Caco-2 (cell line): ENCODE measurements at regions not wholly inside any gene's neighbourhood (a gene's known extent, or its start where the extent isn't known, plus 50 kb on each side); places are given as distances from the start of the nearest gene placed in this dataset.

Experiments used
- BruUV-seq: library from RNA; stranded (reverse); fragments of 400-500 nt; replicated peaks from 2 replicates; lab custom pipeline; 2021; lab: Mats Ljungman, UMichigan
- CTCF ChIA-PET: fragments of 300-600 bp; sonication (Branson Sonifier 250); formaldehyde crosslinking; loops from one replicate; lab custom pipeline; 2022; ENCODE audit warnings: antibody characterized with exemption; lab: Charles Lee
- POLR2A ChIA-PET: fragments of 300-600 bp; sonication (Branson Sonifier 250); formaldehyde crosslinking; loops from one replicate; lab custom pipeline; 2022; ENCODE audit warnings: antibody characterized with exemption; lab: Charles Lee
- DNase-seq, 2 experiments: peaks; one replicate each; pipeline versions ENCODE4 v3.0.0 to v3.0.0-alpha.2; 2020 to 2022
- H3K27me3 ChIP-seq: replicated peaks from 2 replicates; pipeline ENCODE4 v1.6.0; 2011; ENCODE audit warnings: low read length; ENCODE audit not compliant: control insufficient read depth, insufficient read depth
- H3K36me3 ChIP-seq: 2 replicates; pipeline ENCODE4 v1.5.1; 2011; ENCODE audit warnings: low read length; ENCODE audit not compliant: control insufficient read depth, insufficient read depth
- H3K4me1 ChIP-seq: fragments of 250-450 bp; sonication (Bioruptor Pico); 2 replicates; pipeline ENCODE4 v1.5.1; 2020; ENCODE audit warnings: mild to moderate bottlenecking
- H3K4me3 ChIP-seq: 2 replicates; pipeline ENCODE4 v1.5.1; 2011; ENCODE audit warnings: low read depth, mild to moderate bottlenecking, control low read depth, low read length
- H3K9me3 ChIP-seq: fragments of 250-450 bp; sonication (Bioruptor Pico); 2 replicates; pipeline ENCODE4 v1.5.1; 2020; ENCODE audit warnings: mild to moderate bottlenecking, moderate library complexity
- H3K27ac Mint-ChIP-seq: one replicate; pipeline ENCODE4 v1.8.0; 2022; ENCODE audit warnings: mixed read lengths; ENCODE audit not compliant: unreplicated experiment
- H3K27me3 Mint-ChIP-seq: one replicate; pipeline ENCODE4 v1.8.0; 2022; ENCODE audit warnings: mixed read lengths; ENCODE audit not compliant: insufficient read depth, unreplicated experiment
- H3K36me3 Mint-ChIP-seq: one replicate; pipeline ENCODE4 v1.8.0; 2022; ENCODE audit warnings: mild to moderate bottlenecking, mixed read lengths; ENCODE audit not compliant: insufficient read depth, unreplicated experiment
- H3K4me1 Mint-ChIP-seq: one replicate; pipeline ENCODE4 v1.8.0; 2022; ENCODE audit warnings: low read depth, mixed read lengths; ENCODE audit not compliant: unreplicated experiment
- H3K4me3 Mint-ChIP-seq: one replicate; pipeline ENCODE4 v1.8.0; 2022; ENCODE audit warnings: mild to moderate bottlenecking, moderate library complexity, mixed read lengths; ENCODE audit not compliant: unreplicated experiment
- H3K9me3 Mint-ChIP-seq: one replicate; pipeline ENCODE4 v1.8.0; 2022; ENCODE audit warnings: mixed read lengths; ENCODE audit not compliant: unreplicated experiment
- CTCF ChIP-seq, 2 experiments: fragments of 200-600 bp in 1 of 2; IDR thresholded peaks; 1 replicate in 1 of 2; 2 replicates in 1 of 2; pipeline versions ENCODE4 v1.5.1 to v1.8.0; 2011 to 2022; ENCODE audit warnings: antibody characterized with exemption in 1 of 2, control low read depth in 1 of 2, inconsistent platforms in 1 of 2, low read depth in 1 of 2, low read length in 1 of 2, mild to moderate bottlenecking in 1 of 2, moderate library complexity in 1 of 2; ENCODE audit not compliant: insufficient read depth in 1 of 2, severe bottlenecking in 1 of 2, unreplicated experiment in 1 of 2
- intact Hi-C: fragments of 100-400 bp; cut with micrococcal nuclease; formaldehyde crosslinking; loops from one replicate; pipeline ENCODE4 v1.10.0; 2022; ENCODE audit not compliant: unreplicated experiment

- Histone ChIP-seq H3K27me3 (no peaks in the 10 kb centered on the region), H3K36me3 (no peaks in the 10 kb centered on the region), H3K4me3 (no peak overlapping the region), H3K4me1 (peaks cover 8% of the 10 kb centered on the region), H3K9me3 (no peaks in the 10 kb centered on the region)
- TF ChIP-seq CTCF (IDR thresholded peaks at IDR 0.05; ENCODE audit: insufficient read depth in 1 of 2, low read depth in 1 of 2, low read length in 1 of 2, severe bottlenecking in 1 of 2, unreplicated experiment in 1 of 2), result no peak
- H3K36me3 Mint-ChIP-seq, result no peaks in the 10 kb centered on the region
- BruUV-seq, result no TSS peak
- CTCF ChIA-PET, result no interaction called here
- H3K4me3 Mint-ChIP-seq, result no peak overlapping the region
- H3K4me1 Mint-ChIP-seq, result no peaks in the 10 kb centered on the region
- no peak overlapping the region for H3K27ac Mint-ChIP-seq
- POLR2A ChIA-PET, result interaction anchor here (0.6 kb wide), 1 partner anchor 31 kb away, joined by 5 read pairs; no protein-coding TSS in a partner anchor
- DNase-seq, result peak; percentile 17 to 38
- peaks cover 18% of the 10 kb centered on the region for H3K9me3 Mint-ChIP-seq
- intact Hi-C loops, result no loop called here
- H3K27me3 Mint-ChIP-seq, result no peaks in the 10 kb centered on the region
These were observed 103.3 kb upstream of the FGGY start for GRCh38 chr1:59193443-59194093.

- Mint-ChIP-seq H3K27ac (no peak overlapping the region), H3K27me3 (no peaks in the 10 kb centered on the region), H3K9me3 (peaks cover 16% of the 10 kb centered on the region), H3K36me3 (peaks cover 6% of the 10 kb centered on the region), H3K4me1 (peaks cover 8% of the 10 kb centered on the region), H3K4me3 (no peak overlapping the region)
- intact Hi-C loops, result no loop called here
- H3K27me3 ChIP-seq, result no peaks in the 10 kb centered on the region
- TF ChIP-seq CTCF (IDR thresholded peaks at IDR 0.05; ENCODE audit: insufficient read depth in 1 of 2, low read depth in 1 of 2, low read length in 1 of 2, severe bottlenecking in 1 of 2, unreplicated experiment in 1 of 2), result no peak
- H3K36me3 ChIP-seq, result no peaks in the 10 kb centered on the region
- CTCF ChIA-PET, result no interaction called here
- no peak overlapping the region for H3K4me3 ChIP-seq
- no peak for DNase-seq
- peaks cover 16% of the 10 kb centered on the region for H3K4me1 ChIP-seq
- no peaks in the 10 kb centered on the region for H3K9me3 ChIP-seq
- no TSS peak for BruUV-seq
- POLR2A ChIA-PET, result no interaction called here
These were observed 102.3 kb upstream of the FGGY start for GRCh38 chr1:59194621-59195020.

- POLR2A ChIA-PET, result no interaction called here
- TF ChIP-seq CTCF (IDR thresholded peaks at IDR 0.05; ENCODE audit: insufficient read depth in 1 of 2, low read depth in 1 of 2, low read length in 1 of 2, severe bottlenecking in 1 of 2, unreplicated experiment in 1 of 2), result no peak
- Mint-ChIP-seq H3K4me3 (no peak overlapping the region), H3K27me3 (no peaks in the 10 kb centered on the region), H3K9me3 (peaks cover 10% of the 10 kb centered on the region), H3K36me3 (peaks cover 6% of the 10 kb centered on the region), H3K27ac (no peak overlapping the region), H3K4me1 (peaks cover 14% of the 10 kb centered on the region)
- peaks cover 16% of the 10 kb centered on the region for H3K4me1 ChIP-seq
- H3K9me3 ChIP-seq, result no peaks in the 10 kb centered on the region
- no peak overlapping the region for H3K4me3 ChIP-seq
- no TSS peak for BruUV-seq
- intact Hi-C loops, result no loop called here
- no peak for DNase-seq
- CTCF ChIA-PET, result no interaction called here
- H3K36me3 ChIP-seq, result no peaks in the 10 kb centered on the region
- H3K27me3 ChIP-seq, result no peaks in the 10 kb centered on the region
These were observed 101.7 kb upstream of the FGGY start for GRCh38 chr1:59195151-59195550.
